ENCODE measurements at regions not wholly inside any gene's neighbourhood (a gene's known extent, or its start where the extent isn't known, plus 50 kb on each side); places are given as distances from the start of the nearest gene placed in this dataset.
"Not testable (repeated sequence)": the region's sequence is repeated elsewhere in the genome, so short reads cannot be mapped to it uniquely, and the experiment has no call there.

- Histone ChIP-seq H2AFZ (replicated peaks) (no peak overlapping the region), H3K36me3 (no peaks in the 10 kb centered on the region), H3K27me3 (no peaks in the 10 kb centered on the region), H3K4me3 (no peak overlapping the region), H3K9me3 (ENCODE audit: low read depth) (no peaks in the 10 kb centered on the region), H3F3A (ENCODE audit: low read depth) (no peaks in the 10 kb centered on the region), H4K20me1 (ENCODE audit: low read depth) (no peaks in the 10 kb centered on the region), H3K27ac (no peak overlapping the region), H3K4me2 (no peak overlapping the region), H3K79me2 (ENCODE audit: low read depth) (no peaks in the 10 kb centered on the region), H3K9ac (no peak overlapping the region), H3K4me1 (no peaks in the 10 kb centered on the region)
- Mint-ChIP-seq H3K9me3 (peaks cover 3% of the 10 kb centered on the region), H3K4me3 (no peak overlapping the region), H3K27me3 (ENCODE audit: insufficient read depth, low read depth) (no peaks in the 10 kb centered on the region), H3K27ac (no peak overlapping the region), H3K36me3 (no peaks in the 10 kb centered on the region), H3K4me1 (peaks cover 16% of the 10 kb centered on the region)
- no peak for DNase-seq (ENCODE audit: low spot score)
- TF ChIP-seq CTCF (IDR thresholded peaks at IDR 0.05) (no peak), EZH2 (IDR thresholded peaks at IDR 0.05) (no peak), EZH2phosphoT487 (IDR thresholded peaks at IDR 0.05) (no peak)
Measured at GRCh38 chr3:40691452-40691861, 166.7 kb downstream of the ZNF621 start.

GRCh38 chr3:40695848-40696247 lies 171.1 kb downstream of the ZNF621 start:
- Mint-ChIP-seq H3K36me3 (no peaks in the 10 kb centered on the region), H3K4me3 (no peak overlapping the region), H3K27ac (no peak overlapping the region), H3K9me3 (peaks cover 8% of the 10 kb centered on the region), H3K27me3 (ENCODE audit: insufficient read depth, low read depth) (no peaks in the 10 kb centered on the region), H3K4me1 (peaks cover 12% of the 10 kb centered on the region)
- Histone ChIP-seq H3K79me2 (ENCODE audit: low read depth) (no peaks in the 10 kb centered on the region), H3K9me3 (ENCODE audit: low read depth) (no peaks in the 10 kb centered on the region), H3K27ac (no peak overlapping the region), H3K4me3 (no peak overlapping the region), H3K4me2 (no peak overlapping the region), H3K36me3 (no peaks in the 10 kb centered on the region), H3F3A (ENCODE audit: low read depth) (no peaks in the 10 kb centered on the region), H2AFZ (replicated peaks) (no peak overlapping the region), H3K4me1 (no peaks in the 10 kb centered on the region), H4K20me1 (ENCODE audit: low read depth) (no peaks in the 10 kb centered on the region), H3K9ac (no peak overlapping the region), H3K27me3 (no peaks in the 10 kb centered on the region)
- DNase-seq (ENCODE audit: low spot score), result no peak
- TF ChIP-seq EZH2 (IDR thresholded peaks at IDR 0.05) (no peak), EZH2phosphoT487 (IDR thresholded peaks at IDR 0.05) (no peak), CTCF (IDR thresholded peaks at IDR 0.05) (no peak)

DNA sequence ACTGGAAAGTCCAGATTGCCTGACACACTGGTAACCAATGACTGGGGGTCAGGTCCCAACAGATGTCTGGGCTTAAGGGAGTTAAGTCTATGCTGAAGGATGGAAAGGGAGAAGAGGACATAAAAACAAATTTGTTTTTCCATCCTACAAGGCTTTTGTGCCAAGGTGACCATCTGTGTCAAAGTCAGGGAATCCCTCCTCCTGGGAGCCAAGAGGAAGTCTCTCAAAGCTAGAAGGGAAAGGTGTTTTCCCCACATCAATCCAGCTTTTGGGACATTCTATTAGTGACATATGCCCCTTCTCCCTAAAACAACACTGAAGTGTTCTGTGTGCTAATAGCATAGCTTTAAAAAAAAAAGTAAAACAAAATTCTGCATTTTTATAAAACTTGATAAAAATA lies 173.9 kb downstream of the ZNF621 start:
- not testable (repeated sequence) for DNase-seq (ENCODE audit: low spot score); H3K27ac ChIP-seq; H3K36me3 ChIP-seq; H3K4me3 Mint-ChIP-seq; H3K4me3 ChIP-seq; H3K27me3 Mint-ChIP-seq (ENCODE audit: insufficient read depth, low read depth); H3K79me2 ChIP-seq (ENCODE audit: low read depth); H3K27ac Mint-ChIP-seq; H3F3A ChIP-seq (ENCODE audit: low read depth); H3K36me3 Mint-ChIP-seq; H4K20me1 ChIP-seq (ENCODE audit: low read depth); H3K4me1 ChIP-seq; H3K27me3 ChIP-seq; H3K9ac ChIP-seq; H3K9me3 ChIP-seq (ENCODE audit: low read depth); H3K4me2 ChIP-seq; H3K4me1 Mint-ChIP-seq; H2AFZ ChIP-seq (replicated peaks)
- H3K9me3 Mint-ChIP-seq, result peaks cover 24% of the 10 kb centered on the region

- H3K27me3 Mint-ChIP-seq (ENCODE audit: insufficient read depth, low read depth), result no peaks in the 10 kb centered on the region
- Histone ChIP-seq H3K4me1 (no peaks in the 10 kb centered on the region), H3F3A (ENCODE audit: low read depth) (no peaks in the 10 kb centered on the region), H3K9ac (no peak overlapping the region), H3K4me3 (no peak overlapping the region), H3K27ac (no peak overlapping the region), H4K20me1 (ENCODE audit: low read depth) (no peaks in the 10 kb centered on the region), H3K4me2 (no peak overlapping the region), H3K27me3 (no peaks in the 10 kb centered on the region), H3K79me2 (ENCODE audit: low read depth) (no peaks in the 10 kb centered on the region), H3K36me3 (no peaks in the 10 kb centered on the region), H3K9me3 (ENCODE audit: low read depth) (no peaks in the 10 kb centered on the region), H2AFZ (replicated peaks) (no peak overlapping the region)
- no peaks in the 10 kb centered on the region for H3K4me1 Mint-ChIP-seq
- H3K27ac Mint-ChIP-seq, result no peak overlapping the region
- TF ChIP-seq EZH2 (IDR thresholded peaks at IDR 0.05), result no peak
- TF ChIP-seq EZH2phosphoT487 (IDR thresholded peaks at IDR 0.05), result no peak
- TF ChIP-seq CTCF (IDR thresholded peaks at IDR 0.05), result no peak
- no peak overlapping the region for H3K4me3 Mint-ChIP-seq
- DNase-seq (ENCODE audit: low spot score), result no peak
- peaks cover 29% of the 10 kb centered on the region for H3K9me3 Mint-ChIP-seq
- H3K36me3 Mint-ChIP-seq, result no peaks in the 10 kb centered on the region
Measured at GRCh38 chr3:40701016-40701588, 176.3 kb downstream of the ZNF621 start.

Data from neural progenitor cell (in vitro differentiated cells).